Endothelial cell (in vitro differentiated cells): ENCODE measurements at regions not wholly inside any gene's neighbourhood (a gene's known extent, or its start where the extent isn't known, plus 50 kb on each side); places are given as distances from the start of the nearest gene placed in this dataset.

Experiments
- DNase-seq: peaks from one replicate; pipeline ENCODE4 v3.0.0; 2021; ENCODE audit warnings: low spot score
- H3K27ac Mint-ChIP-seq: one replicate; pipeline ENCODE4 v1.8.0; 2021; ENCODE audit warnings: mixed read lengths, inconsistent platforms; ENCODE audit not compliant: unreplicated experiment
- H3K27me3 Mint-ChIP-seq: one replicate; pipeline ENCODE4 v1.8.0; 2021; ENCODE audit warnings: mild to moderate bottlenecking, moderate library complexity, mixed read lengths, inconsistent platforms; ENCODE audit not compliant: unreplicated experiment
- H3K36me3 Mint-ChIP-seq: one replicate; pipeline ENCODE4 v1.8.0; 2021; ENCODE audit warnings: mild to moderate bottlenecking, low read depth, mixed read lengths, inconsistent platforms; ENCODE audit not compliant: unreplicated experiment
- H3K4me1 Mint-ChIP-seq: one replicate; pipeline ENCODE4 v1.8.0; 2021; ENCODE audit warnings: mild to moderate bottlenecking, mixed read lengths, inconsistent platforms; ENCODE audit not compliant: unreplicated experiment
- H3K4me3 Mint-ChIP-seq: one replicate; pipeline ENCODE4 v1.8.0; 2021; ENCODE audit warnings: mild to moderate bottlenecking, mixed read lengths, inconsistent platforms; ENCODE audit not compliant: unreplicated experiment
- H3K9me3 Mint-ChIP-seq: one replicate; pipeline ENCODE4 v1.8.0; 2021; ENCODE audit warnings: mixed read lengths, inconsistent platforms; ENCODE audit not compliant: unreplicated experiment
- CTCF ChIP-seq: fragments of 200-600 bp; sonication (generic); IDR thresholded peaks from one replicate; pipeline ENCODE4 v1.5.0; 2021; ENCODE audit warnings: antibody characterized with exemption; ENCODE audit not compliant: unreplicated experiment

- H3K27ac Mint-ChIP-seq = no peak overlapping the region
- no peak for DNase-seq
- H3K9me3 Mint-ChIP-seq = no peaks in the 10 kb centered on the region
- H3K36me3 Mint-ChIP-seq = no peaks in the 10 kb centered on the region
- H3K27me3 Mint-ChIP-seq = no peaks in the 10 kb centered on the region
- no peaks in the 10 kb centered on the region for H3K4me1 Mint-ChIP-seq
- no peak for TF ChIP-seq CTCF
- H3K4me3 Mint-ChIP-seq = no peak overlapping the region
These were observed 211.1 kb upstream of the GALNT5 start for GRCh38 chr2:157046396-157046795.

DNA sequence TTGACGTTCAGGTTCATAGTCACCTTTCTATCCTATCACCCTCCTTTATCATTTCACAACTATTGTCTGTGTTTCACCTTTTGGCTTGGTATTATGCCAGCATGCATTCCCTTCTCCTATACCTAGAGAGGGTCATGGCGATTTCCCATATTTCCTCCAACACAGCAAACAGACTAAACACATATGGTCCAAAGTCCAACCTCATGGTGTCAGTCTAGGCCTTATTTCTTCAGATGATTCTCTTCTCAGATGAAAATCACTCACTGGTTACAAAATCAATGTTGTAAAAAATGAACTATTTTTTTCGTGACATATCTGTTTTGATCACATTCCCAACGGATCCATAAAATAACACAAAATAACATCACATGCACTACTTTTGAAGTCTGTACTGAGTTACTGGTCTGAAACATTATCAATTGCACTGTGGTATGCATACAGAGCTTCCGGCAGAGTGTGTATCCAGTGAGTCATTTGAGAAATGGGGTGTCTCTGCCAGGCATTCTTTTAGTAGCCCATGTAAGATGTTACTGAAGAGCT lies 204.8 kb upstream of the GALNT5 start:
- no peak for TF ChIP-seq CTCF
- no peaks in the 10 kb centered on the region for H3K36me3 Mint-ChIP-seq
- H3K27ac Mint-ChIP-seq = no peak overlapping the region
- no peak overlapping the region for H3K4me3 Mint-ChIP-seq
- no peaks in the 10 kb centered on the region for H3K9me3 Mint-ChIP-seq
- no peaks in the 10 kb centered on the region for H3K4me1 Mint-ChIP-seq
- no peaks in the 10 kb centered on the region for H3K27me3 Mint-ChIP-seq
- no peak for DNase-seq

GRCh38 chr2:157053876-157054275 lies 203.6 kb upstream of the GALNT5 start:
- Mint-ChIP-seq H3K4me1 (no peaks in the 10 kb centered on the region), H3K27ac (no peak overlapping the region), H3K4me3 (no peak overlapping the region), H3K36me3 (no peaks in the 10 kb centered on the region), H3K9me3 (no peaks in the 10 kb centered on the region), H3K27me3 (no peaks in the 10 kb centered on the region)
- no peak for TF ChIP-seq CTCF
- DNase-seq = no peak

DNA sequence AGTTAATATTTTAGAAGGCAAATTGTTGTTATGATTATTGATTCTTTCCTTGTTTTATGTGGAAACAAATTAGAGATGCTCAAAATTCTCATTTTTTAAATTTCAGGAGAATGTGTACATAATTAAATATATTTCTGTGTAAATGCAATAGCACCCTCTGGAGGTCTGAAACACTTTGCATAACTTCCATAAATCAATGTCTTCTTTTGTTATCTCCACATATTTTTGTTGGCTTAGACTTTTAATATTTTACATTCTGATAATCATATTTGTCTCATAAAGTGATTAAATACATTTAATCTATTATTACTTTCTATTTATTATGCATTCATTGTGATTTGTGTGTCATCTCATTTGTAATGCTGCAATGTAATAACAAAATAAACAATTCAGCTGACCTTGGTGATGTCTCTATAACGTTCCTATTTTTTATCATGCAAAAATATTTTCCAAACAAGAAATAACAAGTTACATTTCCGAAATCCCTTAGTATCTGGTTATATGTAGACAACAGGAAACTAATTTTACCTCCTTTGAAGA lies 201.8 kb upstream of the GALNT5 start:
- DNase-seq = no peak
- no peaks in the 10 kb centered on the region for H3K9me3 Mint-ChIP-seq
- TF ChIP-seq CTCF = peak; percentile 42
- H3K36me3 Mint-ChIP-seq = no peaks in the 10 kb centered on the region
- no peaks in the 10 kb centered on the region for H3K27me3 Mint-ChIP-seq
- H3K4me1 Mint-ChIP-seq = no peaks in the 10 kb centered on the region
- H3K27ac Mint-ChIP-seq = no peak overlapping the region
- no peak overlapping the region for H3K4me3 Mint-ChIP-seq

- TF ChIP-seq CTCF = no peak
- Mint-ChIP-seq H3K4me1 (no peaks in the 10 kb centered on the region), H3K27me3 (no peaks in the 10 kb centered on the region), H3K36me3 (no peaks in the 10 kb centered on the region), H3K9me3 (no peaks in the 10 kb centered on the region), H3K27ac (no peak overlapping the region), H3K4me3 (no peak overlapping the region)
- DNase-seq = no peak
These were observed 201.3 kb upstream of the GALNT5 start for GRCh38 chr2:157056200-157056676.
